HepG2 (cell line): ENCODE measurements at regions not wholly inside any gene's neighbourhood (a gene's known extent, or its start where the extent isn't known, plus 50 kb on each side); places are given as distances from the start of the nearest gene placed in this dataset.

Source experiments
- ATAC-seq: fragments of 200-7000 bp; cut with Tn5 transposase; 3 replicates; pipeline ENCODE4 v1.9.1; 2020; ENCODE audit warnings: mild to moderate bottlenecking, moderate library complexity
- BruUV-seq: library from RNA; stranded (reverse); fragments of 400-500 nt; replicated peaks from 2 replicates; lab custom pipeline; 2021; lab: Mats Ljungman, UMichigan
- CTCF ChIA-PET: fragments of 300-600 bp; formaldehyde crosslinking; extraction: SDS; loops from one replicate; lab custom pipeline; 2021; ENCODE audit warnings: low total read pairs, inconsistent platforms, low intra/inter-chr PET ratio; lab: Yijun Ruan, JAX
- POLR2A ChIA-PET: fragments of 350-600 bp; sonication (Branson Sonifier 250); formaldehyde crosslinking; loops from one replicate; lab custom pipeline; 2020; ENCODE audit warnings: antibody characterized with exemption, inconsistent platforms; lab: Yijun Ruan, JAX
- DNase-seq: peaks from one replicate; pipeline ENCODE4 v3.0.0-alpha.2; 2015; ENCODE audit warnings: low spot score
- FAIRE-seq: peaks from 3 replicates; lab custom pipeline; 2011; peaks lifted over from hg19 to GRCh38; lab: Jason Lieb, UNC
- H2AFZ ChIP-seq: one replicate; pipeline ENCODE4 v1.6.1; 2011; ENCODE audit warnings: low read length, inconsistent platforms
- H3K27ac ChIP-seq: fragments of 300-600 bp; 3 replicates; pipeline ENCODE4 v1.8.0; 2011; ENCODE audit warnings: mixed run types, mild to moderate bottlenecking, mixed read lengths, low read length, inconsistent platforms; ENCODE audit not compliant: insufficient read depth; ENCODE audit errors: extremely low read length
- H3K27me3 ChIP-seq, 2 experiments: fragments of 200-600 bp in 1 of 2; 2 replicates in 1 of 2; 3 replicates in 1 of 2; pipeline versions ENCODE4 v1.6.0 to v1.8.0; 2011; ENCODE audit warnings: low read length in 2 of 2, mild to moderate bottlenecking in 2 of 2, moderate library complexity in 2 of 2, inconsistent platforms in 1 of 2; ENCODE audit not compliant: insufficient read depth in 2 of 2, control insufficient read depth in 1 of 2
- H3K36me3 ChIP-seq, 2 experiments: fragments of 200-600 bp in 1 of 2; replicated peaks in 1 of 2; 2 replicates in 1 of 2; 3 replicates in 1 of 2; pipeline versions ENCODE4 v1.5.1 to v1.8.0; 2011; ENCODE audit warnings: low read length in 2 of 2, inconsistent platforms in 1 of 2; ENCODE audit not compliant: insufficient read depth in 2 of 2, control insufficient read depth in 1 of 2
- H3K4me1 ChIP-seq: 2 replicates; pipeline ENCODE4 v1.5.1; 2012; ENCODE audit warnings: low read length, inconsistent platforms; ENCODE audit not compliant: insufficient read depth
- H3K4me2 ChIP-seq: 2 replicates; pipeline ENCODE4 v1.6.0; 2011; ENCODE audit warnings: low read depth, low read length, inconsistent platforms
- H3K4me3 ChIP-seq, 3 experiments: fragments of 200-600 bp in 1 of 3; sonication (generic), shearing (Covaris generic) in 1 of 3; replicated peaks in 1 of 3; 2 replicates each; pipeline ENCODE4 v1.5.1; 2011 to 2016; ENCODE audit warnings: low read length in 3 of 3, inconsistent platforms in 2 of 3, low read depth in 2 of 3, mild to moderate bottlenecking in 2 of 3, control low read depth in 1 of 3, mixed read lengths in 1 of 3; ENCODE audit not compliant: insufficient read depth in 1 of 3
- H3K79me2 ChIP-seq: one replicate; pipeline ENCODE4 v1.6.1; 2011; ENCODE audit warnings: low read length, inconsistent platforms; ENCODE audit not compliant: insufficient read depth
- H3K9ac ChIP-seq: 2 replicates; pipeline ENCODE4 v1.6.0; 2011; ENCODE audit warnings: mild to moderate bottlenecking, low read depth, low read length, inconsistent platforms; ENCODE audit not compliant: insufficient read depth
- H3K9me3 ChIP-seq: 2 replicates; pipeline ENCODE4 v1.5.1; 2012; ENCODE audit warnings: mild to moderate bottlenecking, low read length
- H4K20me1 ChIP-seq: 2 replicates; pipeline ENCODE4 v1.6.0; 2011; ENCODE audit warnings: inconsistent platforms, mild to moderate bottlenecking, low read length, moderate library complexity; ENCODE audit not compliant: insufficient read depth
- KLF16 ChIP-seq, 2 experiments: sonication (generic) in 1 of 2; formaldehyde crosslinking in 1 of 2; IDR thresholded peaks; 2 replicates each; pipeline versions ENCODE4 v1.6.1 to v1.8.0; 2016 to 2023; ENCODE audit warnings: missing genetic modification reagents in 2 of 2, missing compliant biosample characterization in 1 of 2
- KLF9 ChIP-seq: IDR thresholded peaks from 2 replicates; pipeline ENCODE4 v1.6.1; 2016; ENCODE audit warnings: low read depth
- ZBTB8A ChIP-seq: sonication (generic); formaldehyde crosslinking; IDR thresholded peaks from 2 replicates; pipeline ENCODE4 v1.4.0; 2020; ENCODE audit warnings: mild to moderate bottlenecking, low read depth, missing genetic modification reagents, borderline replicate concordance
- ZNF17 ChIP-seq: sonication (generic); formaldehyde crosslinking; IDR thresholded peaks from 2 replicates; pipeline ENCODE4 v1.5.0; 2020; ENCODE audit warnings: mild to moderate bottlenecking, missing genetic modification reagents
- WGBS: methylation state at CpG from one replicate; pipeline ENCODE4 v1.1.6; 2017; ENCODE audit warnings: low lambda C conversion rate; 5-methylcytosine and 5-hydroxymethylcytosine counted together
- in situ Hi-C: cut with HindIII; loops from 2 replicates; pipeline ENCODE4 v1.10.0; 2017; ENCODE audit warnings: low pct_unique_long_range_greater_than_20kb; ENCODE audit not compliant: extremely low pct_ligation_motif_present
- intact Hi-C: fragments of 100-400 bp; cut with micrococcal nuclease; formaldehyde crosslinking; loops from one replicate; pipeline ENCODE4 v1.10.0; 2022; ENCODE audit not compliant: unreplicated experiment
- TF ChIP-seq, protein P1 (sequence below): sonication (generic); formaldehyde crosslinking; IDR thresholded peaks from 2 replicates; pipeline ENCODE4 v1.9.0; 2022; ENCODE audit warnings: low read depth, missing genetic modification reagents
- TF ChIP-seq, protein P2 (sequence below): sonication (generic); formaldehyde crosslinking; IDR thresholded peaks from 2 replicates; pipeline ENCODE4 v1.4.0; 2020; ENCODE audit warnings: missing genetic modification reagents, mild to moderate bottlenecking, borderline replicate concordance
- TF ChIP-seq, protein P3 (sequence below): sonication (generic); formaldehyde crosslinking; IDR thresholded peaks from 2 replicates; pipeline ENCODE4 v1.4.0; 2020; ENCODE audit warnings: missing genetic modification reagents, borderline replicate concordance
- TF ChIP-seq, protein P4 (sequence below): sonication (generic); formaldehyde crosslinking; IDR thresholded peaks from 2 replicates; pipeline ENCODE4 v1.8.1; 2023; ENCODE audit warnings: missing genetic modification reagents, inconsistent platforms, borderline replicate concordance
- TF ChIP-seq, protein P5 (sequence below): sonication (generic); formaldehyde crosslinking; IDR thresholded peaks from 2 replicates; pipeline ENCODE4 v1.5.0; 2020; ENCODE audit warnings: missing genetic modification reagents

DNA sequence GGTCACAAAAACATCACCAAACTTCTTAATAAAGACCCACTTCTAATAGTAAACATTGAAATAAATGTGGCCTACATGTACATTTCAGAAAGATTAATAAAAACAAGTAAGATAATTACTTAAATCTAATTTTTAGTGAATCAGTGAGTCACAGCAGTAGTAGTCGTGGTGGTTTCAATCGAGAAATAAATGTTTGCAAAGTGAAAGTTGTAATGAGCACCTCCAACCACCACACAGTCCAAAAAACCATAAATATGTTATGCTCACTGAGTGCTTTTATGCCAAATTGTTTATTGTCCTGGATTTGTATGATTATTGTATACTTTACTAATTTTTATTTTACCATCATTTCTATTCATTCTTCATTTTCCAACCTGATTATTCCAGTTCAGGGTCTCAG lies 61.8 kb upstream of the SPOPL start:
- no peak overlapping the region for H3K4me3 ChIP-seq
- H4K20me1 ChIP-seq = no peaks in the 10 kb centered on the region
- no peak overlapping the region for H3K9ac ChIP-seq
- H3K9me3 ChIP-seq = no peaks in the 10 kb centered on the region
- intact Hi-C loops = loop anchor here (5.0 kb wide), 2 partner anchors 63 to 67 kb away; partner anchors contain the start of gene SPOPL
- no TSS peak for BruUV-seq
- peaks cover 48% of the 10 kb centered on the region for H3K4me1 ChIP-seq
- in situ Hi-C loops = no loop called here
- H3K79me2 ChIP-seq = no peaks in the 10 kb centered on the region
- no peak for FAIRE-seq
- no peak overlapping the region for H3K4me2 ChIP-seq
- no peak overlapping the region for H2AFZ ChIP-seq
- ChIA-PET POLR2A (no interaction called here), CTCF (no interaction called here)
- DNase-seq = no peak
- WGBS = 97% methylated on average over 2 of the region's 2 CpGs
- no peaks in the 10 kb centered on the region for H3K36me3 ChIP-seq
- ATAC-seq = no peak
- no peaks in the 10 kb centered on the region for H3K27me3 ChIP-seq
- H3K27ac ChIP-seq = no peak overlapping the region
- TF ChIP-seq, protein P1, sequence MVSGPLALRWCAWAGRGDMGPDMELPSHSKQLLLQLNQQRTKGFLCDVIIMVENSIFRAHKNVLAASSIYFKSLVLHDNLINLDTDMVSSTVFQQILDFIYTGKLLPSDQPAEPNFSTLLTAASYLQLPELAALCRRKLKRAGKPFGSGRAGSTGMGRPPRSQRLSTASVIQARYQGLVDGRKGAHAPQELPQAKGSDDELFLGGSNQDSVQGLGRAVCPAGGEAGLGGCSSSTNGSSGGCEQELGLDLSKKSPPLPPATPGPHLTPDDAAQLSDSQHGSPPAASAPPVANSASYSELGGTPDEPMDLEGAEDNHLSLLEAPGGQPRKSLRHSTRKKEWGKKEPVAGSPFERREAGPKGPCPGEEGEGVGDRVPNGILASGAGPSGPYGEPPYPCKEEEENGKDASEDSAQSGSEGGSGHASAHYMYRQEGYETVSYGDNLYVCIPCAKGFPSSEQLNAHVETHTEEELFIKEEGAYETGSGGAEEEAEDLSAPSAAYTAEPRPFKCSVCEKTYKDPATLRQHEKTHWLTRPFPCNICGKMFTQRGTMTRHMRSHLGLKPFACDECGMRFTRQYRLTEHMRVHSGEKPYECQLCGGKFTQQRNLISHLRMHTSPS (CRISPR knock-in tag) = no peak
- TF ChIP-seq, protein P2, sequence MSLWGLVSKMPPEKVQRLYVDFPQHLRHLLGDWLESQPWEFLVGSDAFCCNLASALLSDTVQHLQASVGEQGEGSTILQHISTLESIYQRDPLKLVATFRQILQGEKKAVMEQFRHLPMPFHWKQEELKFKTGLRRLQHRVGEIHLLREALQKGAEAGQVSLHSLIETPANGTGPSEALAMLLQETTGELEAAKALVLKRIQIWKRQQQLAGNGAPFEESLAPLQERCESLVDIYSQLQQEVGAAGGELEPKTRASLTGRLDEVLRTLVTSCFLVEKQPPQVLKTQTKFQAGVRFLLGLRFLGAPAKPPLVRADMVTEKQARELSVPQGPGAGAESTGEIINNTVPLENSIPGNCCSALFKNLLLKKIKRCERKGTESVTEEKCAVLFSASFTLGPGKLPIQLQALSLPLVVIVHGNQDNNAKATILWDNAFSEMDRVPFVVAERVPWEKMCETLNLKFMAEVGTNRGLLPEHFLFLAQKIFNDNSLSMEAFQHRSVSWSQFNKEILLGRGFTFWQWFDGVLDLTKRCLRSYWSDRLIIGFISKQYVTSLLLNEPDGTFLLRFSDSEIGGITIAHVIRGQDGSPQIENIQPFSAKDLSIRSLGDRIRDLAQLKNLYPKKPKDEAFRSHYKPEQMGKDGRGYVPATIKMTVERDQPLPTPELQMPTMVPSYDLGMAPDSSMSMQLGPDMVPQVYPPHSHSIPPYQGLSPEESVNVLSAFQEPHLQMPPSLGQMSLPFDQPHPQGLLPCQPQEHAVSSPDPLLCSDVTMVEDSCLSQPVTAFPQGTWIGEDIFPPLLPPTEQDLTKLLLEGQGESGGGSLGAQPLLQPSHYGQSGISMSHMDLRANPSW = no peak
- TF ChIP-seq, protein P3, sequence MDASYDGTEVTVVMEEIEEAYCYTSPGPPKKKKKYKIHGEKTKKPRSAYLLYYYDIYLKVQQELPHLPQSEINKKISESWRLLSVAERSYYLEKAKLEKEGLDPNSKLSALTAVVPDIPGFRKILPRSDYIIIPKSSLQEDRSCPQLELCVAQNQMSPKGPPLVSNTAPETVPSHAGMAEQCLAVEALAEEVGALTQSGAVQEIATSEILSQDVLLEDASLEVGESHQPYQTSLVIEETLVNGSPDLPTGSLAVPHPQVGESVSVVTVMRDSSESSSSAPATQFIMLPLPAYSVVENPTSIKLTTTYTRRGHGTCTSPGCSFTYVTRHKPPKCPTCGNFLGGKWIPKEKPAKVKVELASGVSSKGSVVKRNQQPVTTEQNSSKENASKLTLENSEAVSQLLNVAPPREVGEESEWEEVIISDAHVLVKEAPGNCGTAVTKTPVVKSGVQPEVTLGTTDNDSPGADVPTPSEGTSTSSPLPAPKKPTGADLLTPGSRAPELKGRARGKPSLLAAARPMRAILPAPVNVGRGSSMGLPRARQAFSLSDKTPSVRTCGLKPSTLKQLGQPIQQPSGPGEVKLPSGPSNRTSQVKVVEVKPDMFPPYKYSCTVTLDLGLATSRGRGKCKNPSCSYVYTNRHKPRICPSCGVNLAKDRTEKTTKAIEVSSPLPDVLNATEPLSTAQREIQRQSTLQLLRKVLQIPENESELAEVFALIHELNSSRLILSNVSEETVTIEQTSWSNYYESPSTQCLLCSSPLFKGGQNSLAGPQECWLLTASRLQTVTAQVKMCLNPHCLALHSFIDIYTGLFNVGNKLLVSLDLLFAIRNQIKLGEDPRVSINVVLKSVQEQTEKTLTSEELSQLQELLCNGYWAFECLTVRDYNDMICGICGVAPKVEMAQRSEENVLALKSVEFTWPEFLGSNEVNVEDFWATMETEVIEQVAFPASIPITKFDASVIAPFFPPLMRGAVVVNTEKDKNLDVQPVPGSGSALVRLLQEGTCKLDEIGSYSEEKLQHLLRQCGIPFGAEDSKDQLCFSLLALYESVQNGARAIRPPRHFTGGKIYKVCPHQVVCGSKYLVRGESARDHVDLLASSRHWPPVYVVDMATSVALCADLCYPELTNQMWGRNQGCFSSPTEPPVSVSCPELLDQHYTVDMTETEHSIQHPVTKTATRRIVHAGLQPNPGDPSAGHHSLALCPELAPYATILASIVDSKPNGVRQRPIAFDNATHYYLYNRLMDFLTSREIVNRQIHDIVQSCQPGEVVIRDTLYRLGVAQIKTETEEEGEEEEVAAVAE (CRISPR knock-in tag) = no peak
- TF ChIP-seq, protein P4, sequence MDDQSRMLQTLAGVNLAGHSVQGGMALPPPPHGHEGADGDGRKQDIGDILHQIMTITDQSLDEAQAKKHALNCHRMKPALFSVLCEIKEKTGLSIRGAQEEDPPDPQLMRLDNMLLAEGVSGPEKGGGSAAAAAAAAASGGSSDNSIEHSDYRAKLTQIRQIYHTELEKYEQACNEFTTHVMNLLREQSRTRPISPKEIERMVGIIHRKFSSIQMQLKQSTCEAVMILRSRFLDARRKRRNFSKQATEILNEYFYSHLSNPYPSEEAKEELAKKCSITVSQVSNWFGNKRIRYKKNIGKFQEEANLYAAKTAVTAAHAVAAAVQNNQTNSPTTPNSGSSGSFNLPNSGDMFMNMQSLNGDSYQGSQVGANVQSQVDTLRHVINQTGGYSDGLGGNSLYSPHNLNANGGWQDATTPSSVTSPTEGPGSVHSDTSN = no peak
- TF ChIP-seq ZBTB8A (CRISPR knock-in tag) (no peak), KLF9 (CRISPR knock-in tag) (no peak), ZNF17 (CRISPR knock-in tag) (no peak), KLF16 (CRISPR knock-in tag; IDR thresholded peaks at IDR 0.05) (no peak)
- TF ChIP-seq, protein P5, sequence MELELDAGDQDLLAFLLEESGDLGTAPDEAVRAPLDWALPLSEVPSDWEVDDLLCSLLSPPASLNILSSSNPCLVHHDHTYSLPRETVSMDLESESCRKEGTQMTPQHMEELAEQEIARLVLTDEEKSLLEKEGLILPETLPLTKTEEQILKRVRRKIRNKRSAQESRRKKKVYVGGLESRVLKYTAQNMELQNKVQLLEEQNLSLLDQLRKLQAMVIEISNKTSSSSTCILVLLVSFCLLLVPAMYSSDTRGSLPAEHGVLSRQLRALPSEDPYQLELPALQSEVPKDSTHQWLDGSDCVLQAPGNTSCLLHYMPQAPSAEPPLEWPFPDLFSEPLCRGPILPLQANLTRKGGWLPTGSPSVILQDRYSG (CRISPR knock-in tag) = no peak
